ENCODE measurements at regions not wholly inside any gene's neighbourhood (a gene's known extent, or its start where the extent isn't known, plus 50 kb on each side); places are given as distances from the start of the nearest gene placed in this dataset.

GRCh38 chr2:138881126-138881525 lies 100.9 kb upstream of the NXPH2 start:
- TF ChIP-seq CTCF (IDR thresholded peaks at IDR 0.05) (no peak), ZFX (IDR thresholded peaks at IDR 0.05; ENCODE audit: borderline replicate concordance) (no peak)

Data from 22Rv1 (cell line).